Stimulated activated CD4-positive, alpha-beta T cell treated with anti-CD3 and anti-CD28 coated beads, Interleukin-15, amount 100 ng/mL, for 24 hours (primary cell): ENCODE measurements at regions not wholly inside any gene's neighbourhood (a gene's known extent, or its start where the extent isn't known, plus 50 kb on each side); places are given as distances from the start of the nearest gene placed in this dataset.
A peak's percentile ranks its signal among the peaks of the same experiment; 100 is the strongest.
"Not testable (repeated sequence)": the region's sequence is repeated elsewhere in the genome, so short reads cannot be mapped to it uniquely, and the experiment has no call there.

Experiments used
- DNase-seq: peaks from one replicate; pipeline ENCODE4 v3.0.0-alpha.2; 2020

GRCh38 chr11:104774578-104774977 lies 123.7 kb downstream of the CASP12 start:
- no peak for DNase-seq

- no peak for DNase-seq
These were observed 125.4 kb downstream of the CASP12 start for GRCh38 chr11:104772806-104773241.

DNA sequence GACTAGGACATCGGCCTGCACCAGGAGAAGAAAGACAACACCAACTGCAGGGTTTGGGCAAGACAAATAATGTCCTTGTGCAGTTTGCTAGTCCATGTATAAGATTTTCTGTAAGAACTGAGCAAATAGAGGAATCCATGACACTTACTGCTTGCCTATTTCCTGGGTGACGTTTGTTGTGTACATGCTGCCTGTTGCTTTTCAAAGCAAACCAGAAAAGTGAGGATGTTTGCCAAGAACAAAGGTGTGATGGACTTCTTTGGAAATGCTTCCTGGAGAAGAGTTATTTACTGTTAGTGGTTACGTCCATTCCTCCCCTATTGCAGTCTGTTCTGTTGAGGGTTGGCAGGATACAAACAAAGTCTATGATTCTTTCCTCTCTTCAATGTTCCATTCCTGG lies 126.5 kb downstream of the CASP12 start:
- DNase-seq, result no peak

- not testable (repeated sequence) for DNase-seq
These were observed 127.2 kb downstream of the CASP12 start for GRCh38 chr11:104771046-104771445.

GRCh38 chr11:104765401-104766095 lies 132.7 kb downstream of the CASP12 start:
- no peak for DNase-seq

- DNase-seq, result no peak
These were observed 133.6 kb downstream of the CASP12 start for GRCh38 chr11:104764710-104765045.

- DNase-seq, result no peak
These were observed 134.1 kb downstream of the CASP12 start for GRCh38 chr11:104763930-104764709.

GRCh38 chr11:104761511-104761910 lies 136.7 kb downstream of the CASP12 start:
- DNase-seq, result no peak

- no peak for DNase-seq
These were observed 138.8 kb downstream of the CASP12 start for GRCh38 chr11:104759464-104759863.

- no peak for DNase-seq
These were observed 159.3 kb downstream of the CASP12 start for GRCh38 chr11:104738918-104739317.

DNA sequence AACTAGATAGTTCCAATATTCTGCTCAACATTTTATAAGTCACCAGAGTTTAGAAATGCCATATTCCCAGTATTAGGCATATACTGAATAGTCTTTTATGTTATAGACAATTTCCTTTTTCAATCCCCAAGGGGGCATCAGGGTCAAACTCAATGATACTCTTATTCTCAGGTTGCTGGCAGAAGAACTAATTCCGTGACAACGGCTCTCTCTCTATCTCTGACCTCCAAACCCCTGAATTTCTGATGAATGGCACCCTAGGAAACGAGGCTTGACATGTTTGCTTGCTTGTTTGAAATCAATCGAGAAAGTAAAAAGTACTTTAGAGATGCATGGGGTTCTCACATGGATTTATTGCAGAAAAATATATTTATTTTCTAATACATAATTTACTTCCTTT lies 160.1 kb downstream of the CASP12 start:
- no peak for DNase-seq

- DNase-seq, result no peak
These were observed 161.8 kb downstream of the CASP12 start for GRCh38 chr11:104736502-104736901.

DNA sequence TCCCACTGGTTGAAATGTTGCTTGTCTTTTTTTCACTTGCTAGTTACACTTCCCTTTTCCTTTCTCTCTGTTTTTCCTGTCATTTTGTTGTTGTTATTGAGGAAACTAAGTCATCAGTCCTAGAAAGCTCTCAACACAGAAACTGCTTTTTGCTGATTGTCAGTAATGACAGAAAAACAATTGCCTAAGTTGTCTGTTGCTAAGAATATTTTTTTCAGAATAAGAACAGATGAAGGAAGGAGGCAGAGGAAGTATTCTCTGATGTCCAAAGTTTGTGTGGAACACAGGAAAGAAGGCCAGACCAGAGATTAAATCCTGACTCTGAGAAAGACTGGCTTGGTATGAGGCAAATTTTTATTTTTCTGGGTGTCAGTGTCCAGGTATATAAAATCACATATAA lies 163.3 kb downstream of the CASP12 start:
- no peak for DNase-seq

DNA sequence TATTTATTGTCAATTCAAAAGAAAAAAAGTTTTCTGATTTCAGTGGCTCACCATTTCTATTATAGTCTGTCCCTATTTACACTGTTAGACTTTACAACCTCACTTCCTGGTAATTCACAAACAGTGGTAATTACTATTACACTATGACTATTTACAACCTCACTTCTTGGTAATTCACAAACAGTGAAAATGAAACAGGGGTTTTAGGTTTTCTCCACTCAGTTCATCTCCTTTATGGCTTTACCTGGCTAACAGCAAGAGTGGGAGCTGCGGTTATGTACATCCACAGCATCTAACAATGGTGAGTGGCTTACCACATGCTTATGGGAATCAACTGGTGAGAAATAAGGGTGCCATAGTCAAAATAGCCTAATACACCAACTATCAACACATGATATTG lies 166.4 kb downstream of the CASP12 start:
- DNase-seq, result no peak

DNA sequence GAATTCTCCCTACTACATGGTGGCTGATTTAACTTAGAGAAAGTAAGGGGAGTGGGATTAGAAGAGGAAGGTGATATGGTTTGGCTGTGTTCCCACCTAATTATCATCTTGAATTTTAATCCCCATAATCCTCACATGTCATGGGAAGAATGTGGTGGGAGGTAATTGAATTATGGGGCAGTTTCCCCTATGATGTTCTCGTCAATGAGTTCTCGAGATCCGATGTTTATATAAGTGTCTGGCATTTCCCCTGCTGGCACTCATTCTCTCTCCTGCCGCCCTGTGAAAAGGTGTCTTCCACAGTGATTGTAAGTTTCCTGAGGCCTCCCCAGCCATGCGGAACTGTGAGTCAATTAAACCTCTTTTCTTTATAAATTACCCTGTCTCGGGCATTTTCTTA lies 169.3 kb downstream of the CASP12 start:
- no peak for DNase-seq

DNA sequence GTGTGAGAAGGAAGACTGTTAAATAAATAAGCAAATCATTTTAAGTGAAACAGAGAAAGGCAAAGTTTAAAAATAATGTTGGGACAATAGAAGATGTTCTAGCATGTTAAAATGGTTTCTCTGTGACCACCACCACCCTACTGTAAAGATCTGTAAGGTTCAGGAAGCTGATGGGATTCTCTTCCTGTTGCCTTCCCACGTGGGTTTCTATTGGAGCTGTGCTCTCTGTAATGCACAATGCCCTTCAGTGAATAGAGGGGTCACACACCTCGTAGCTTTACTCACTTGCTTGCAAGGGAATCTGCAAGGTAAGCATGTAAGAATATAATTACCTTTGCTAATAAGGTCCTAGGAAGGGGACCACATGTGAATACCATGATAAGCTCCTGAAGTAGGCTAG lies 170.5 kb downstream of the CASP12 start:
- no peak for DNase-seq

DNA sequence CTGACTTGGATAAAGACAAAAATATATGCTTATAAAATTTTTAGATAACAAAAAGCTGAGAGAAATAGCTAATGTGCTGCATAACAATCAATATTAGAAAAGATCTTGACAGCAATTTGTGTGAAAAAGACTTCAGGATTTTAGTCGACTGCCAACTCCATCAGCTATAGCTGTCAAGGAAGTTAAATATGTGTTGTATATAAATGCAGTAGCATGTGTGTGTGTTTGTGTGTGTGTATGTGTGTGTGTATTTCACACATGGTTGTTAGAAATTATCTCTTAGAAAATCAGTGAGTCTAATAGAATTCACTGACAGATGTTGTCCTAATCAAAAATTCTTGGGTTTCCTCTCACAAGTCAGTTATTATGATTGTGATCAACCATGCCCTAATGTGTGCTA lies 171.2 kb downstream of the CASP12 start:
- no peak for DNase-seq

DNA sequence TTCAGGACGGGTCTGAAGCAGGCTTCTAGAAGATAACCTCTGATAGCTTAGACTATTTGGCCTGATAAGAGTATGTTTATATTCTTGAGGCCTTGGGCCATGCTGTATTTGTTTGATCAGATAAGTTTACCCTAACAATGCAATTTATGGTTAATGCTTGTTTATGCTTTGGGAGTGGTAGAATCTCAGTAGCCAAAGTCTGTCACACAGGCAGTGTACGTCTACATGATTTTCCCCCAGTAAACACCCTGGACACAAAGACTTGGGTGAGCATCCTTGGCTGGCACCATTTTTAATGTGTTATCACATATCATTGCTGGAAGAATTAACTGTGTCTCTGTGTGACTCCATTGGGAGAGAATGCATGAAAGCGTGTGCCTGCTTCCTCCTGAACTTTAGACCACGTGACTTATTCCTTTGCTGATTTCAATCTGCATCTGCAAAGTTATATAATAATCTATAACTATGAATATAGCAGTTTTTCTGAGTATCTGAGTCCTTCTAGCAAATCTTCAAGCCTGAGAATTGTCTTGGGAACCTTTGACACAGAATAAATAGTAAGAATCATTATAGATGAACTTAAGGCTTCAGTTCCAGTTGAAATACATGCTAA lies 172.4 kb downstream of the CASP12 start:
- DNase-seq, result no peak

DNA sequence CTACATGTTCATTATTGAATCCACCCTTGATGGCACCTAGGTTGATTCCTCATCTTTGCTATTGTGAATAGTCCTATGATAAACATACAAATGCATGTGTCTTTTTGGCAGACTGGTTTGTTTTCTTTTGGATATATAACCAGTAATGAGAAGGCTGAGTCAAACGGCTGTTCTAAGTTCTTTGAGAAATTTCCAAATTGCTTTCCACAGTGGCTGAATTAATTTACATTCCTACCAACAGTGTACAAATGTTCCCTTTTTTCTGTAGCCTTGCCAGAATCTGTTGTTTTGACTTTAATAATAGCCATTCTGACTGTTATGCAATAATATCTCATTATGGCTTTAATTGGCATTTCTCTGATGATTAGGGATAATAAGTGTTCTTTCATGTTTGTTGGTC lies 184.9 kb downstream of the CASP12 start:
- DNase-seq, result no peak

DNA sequence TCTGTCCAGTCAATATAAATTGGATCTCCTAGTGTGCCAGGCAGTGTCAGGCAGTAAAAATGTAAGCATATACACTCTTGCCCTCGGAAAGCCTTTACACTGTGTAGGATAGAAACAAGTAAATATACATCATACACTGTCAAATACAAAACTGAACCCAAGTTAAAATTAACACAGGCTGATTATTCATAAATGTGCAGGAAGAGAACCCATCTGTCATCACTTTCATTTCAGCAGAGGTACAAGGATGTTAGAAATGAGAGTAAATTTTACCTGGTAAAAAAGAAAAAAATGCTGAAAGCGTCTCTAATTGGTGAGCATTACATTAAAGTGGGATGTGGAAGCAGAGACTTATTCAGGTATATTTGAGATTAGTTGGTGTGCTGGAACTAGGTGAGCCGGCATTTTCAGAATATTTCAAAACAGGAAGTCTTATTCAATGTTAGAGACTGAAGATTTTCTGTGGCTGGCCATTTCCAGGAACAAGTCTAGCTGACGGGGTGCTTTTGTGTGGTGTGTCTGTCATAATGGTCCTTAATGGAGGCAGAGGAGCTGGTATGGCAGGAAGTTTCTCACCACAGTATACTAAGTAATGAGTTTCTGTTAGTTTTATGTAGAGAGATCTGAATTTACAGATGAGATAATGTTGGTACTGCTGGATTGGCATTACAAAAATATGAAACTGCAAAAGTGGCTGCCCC lies 192.6 kb downstream of the CASP12 start:
- peak; percentile 78 for DNase-seq

- DNase-seq, result no peak
These were observed 193.4 kb downstream of the CASP12 start for GRCh38 chr11:104704888-104705287.

GRCh38 chr11:104704146-104704830 lies 194.0 kb downstream of the CASP12 start:
- no peak for DNase-seq

GRCh38 chr11:104700609-104701008 lies 197.7 kb downstream of the CASP12 start:
- DNase-seq, result no peak
